HEK293 (cell line): ENCODE measurements at regions not wholly inside any gene's neighbourhood (a gene's known extent, or its start where the extent isn't known, plus 50 kb on each side); places are given as distances from the start of the nearest gene placed in this dataset.

ENCODE experiments used
- CTCF ChIA-PET: fragments of 350-600 bp; formaldehyde crosslinking; extraction: SDS; loops from one replicate; lab custom pipeline; 2021; ENCODE audit warnings: antibody characterized with exemption; lab: Yijun Ruan, JAX
- POLR2A ChIA-PET: fragments of 300-600 bp; formaldehyde crosslinking; extraction: SDS; loops from one replicate; lab custom pipeline; 2020; ENCODE audit warnings: antibody characterized with exemption, inconsistent platforms; lab: Yijun Ruan, JAX
- H3K27ac ChIP-seq: fragments of 200-500 bp; sonication (Bioruptor generic); 2 replicates; pipeline ENCODE4 v1.5.1; 2014; ENCODE audit warnings: low read depth, low read length, control low read depth, inconsistent platforms; ENCODE audit errors: extremely low read depth
- H3K36me3 ChIP-seq, 2 experiments: fragments of 200-500 bp in 1 of 2; sonication (Bioruptor generic) in 1 of 2; 1 replicate in 1 of 2; 2 replicates in 1 of 2; pipeline ENCODE4 v1.5.1; 2014 to 2017; ENCODE audit warnings: inconsistent platforms in 2 of 2, low read length in 2 of 2; ENCODE audit not compliant: control insufficient read depth in 2 of 2, insufficient read depth in 1 of 2
- H3K4me1 ChIP-seq: fragments of 200-500 bp; sonication (Bioruptor generic); 2 replicates; pipeline ENCODE4 v1.5.1; 2014; ENCODE audit warnings: mild to moderate bottlenecking, low read length, inconsistent platforms; ENCODE audit not compliant: control insufficient read depth, insufficient read depth
- H3K4me3 ChIP-seq: 2 replicates; pipeline ENCODE4 v1.5.1; 2011; ENCODE audit warnings: low read depth, mild to moderate bottlenecking, control low read depth, low read length, moderate library complexity
- H3K9me3 ChIP-seq: fragments of 200-500 bp; sonication (Bioruptor generic); 2 replicates; pipeline ENCODE4 v1.5.1; 2014; ENCODE audit warnings: low read depth, low read length, inconsistent platforms; ENCODE audit not compliant: control insufficient read depth, insufficient read depth
- AEBP2 ChIP-seq: fragments of 450-650 bp; formaldehyde crosslinking; IDR thresholded peaks from 2 replicates; pipeline ENCODE4 v1.5.1; 2016; ENCODE audit warnings: missing biosample characterization, missing genetic modification characterization, borderline replicate concordance
- ATF2 ChIP-seq: fragments of 450-650 bp; formaldehyde crosslinking; IDR thresholded peaks from 2 replicates; pipeline ENCODE4 v1.5.1; 2016; ENCODE audit warnings: missing biosample characterization, missing genetic modification characterization, low read depth
- BCL11A ChIP-seq: fragments of 450-650 bp; formaldehyde crosslinking; IDR thresholded peaks from 2 replicates; pipeline ENCODE4 v1.5.1; 2016; ENCODE audit warnings: low read depth, missing biosample characterization, missing genetic modification characterization
- GFI1B ChIP-seq: fragments of 450-650 bp; formaldehyde crosslinking; IDR thresholded peaks from 2 replicates; pipeline ENCODE4 v1.5.1; 2016; ENCODE audit warnings: missing biosample characterization, missing genetic modification characterization
- OSR2 ChIP-seq: fragments of 450-650 bp; formaldehyde crosslinking; IDR thresholded peaks from 2 replicates; pipeline ENCODE4 v1.5.1; 2016; ENCODE audit warnings: missing biosample characterization, missing genetic modification characterization
- RBAK ChIP-seq: fragments of 450-650 bp; formaldehyde crosslinking; IDR thresholded peaks from 2 replicates; pipeline ENCODE4 v1.5.1; 2016; ENCODE audit warnings: missing biosample characterization, missing genetic modification characterization
- SP3 ChIP-seq: fragments of 450-650 bp; formaldehyde crosslinking; IDR thresholded peaks from 2 replicates; pipeline ENCODE4 v1.5.1; 2016; ENCODE audit warnings: missing biosample characterization, missing genetic modification characterization
- ZBTB26 ChIP-seq: fragments of 450-650 bp; formaldehyde crosslinking; optimal IDR thresholded peaks from 2 replicates; pipeline ENCODE3; 2016; ENCODE audit warnings: missing biosample characterization, mild to moderate bottlenecking, missing genetic modification characterization
- ZBTB6 ChIP-seq: fragments of 450-650 bp; formaldehyde crosslinking; IDR thresholded peaks from 2 replicates; pipeline ENCODE4 v1.5.1; 2017; ENCODE audit warnings: missing biosample characterization, missing genetic modification characterization
- ZNF112 ChIP-seq: fragments of 450-650 bp; formaldehyde crosslinking; IDR thresholded peaks from 2 replicates; pipeline ENCODE4 v1.5.0; 2017; ENCODE audit warnings: missing biosample characterization, missing genetic modification characterization
- ZNF121 ChIP-seq: fragments of 450-650 bp; formaldehyde crosslinking; IDR thresholded peaks from 2 replicates; pipeline ENCODE4 v1.5.1; 2016; ENCODE audit warnings: missing biosample characterization, missing genetic modification characterization
- ZNF175 ChIP-seq: fragments of 450-650 bp; formaldehyde crosslinking; IDR thresholded peaks from 2 replicates; pipeline ENCODE4 v1.5.1; 2016; ENCODE audit warnings: missing biosample characterization, missing genetic modification characterization
- ZNF26 ChIP-seq: fragments of 450-650 bp; formaldehyde crosslinking; IDR thresholded peaks from 2 replicates; pipeline ENCODE4 v1.5.1; 2016; ENCODE audit warnings: missing biosample characterization, missing genetic modification characterization
- ZNF280D ChIP-seq: fragments of 450-650 bp; formaldehyde crosslinking; IDR thresholded peaks from 2 replicates; pipeline ENCODE4 v1.5.1; 2016; ENCODE audit warnings: missing biosample characterization, missing genetic modification characterization
- ZNF311 ChIP-seq: fragments of 450-650 bp; formaldehyde crosslinking; IDR thresholded peaks from 2 replicates; pipeline ENCODE4 v1.5.1; 2017; ENCODE audit warnings: missing biosample characterization, missing genetic modification characterization, borderline replicate concordance
- ZNF501 ChIP-seq: fragments of 450-650 bp; formaldehyde crosslinking; IDR thresholded peaks from 2 replicates; pipeline ENCODE4 v1.5.1; 2016; ENCODE audit warnings: missing biosample characterization, missing genetic modification characterization
- ZNF560 ChIP-seq: fragments of 450-650 bp; formaldehyde crosslinking; IDR thresholded peaks from 2 replicates; pipeline ENCODE4 v1.5.1; 2017; ENCODE audit warnings: missing biosample characterization, missing genetic modification characterization, borderline replicate concordance
- ZNF629 ChIP-seq: fragments of 450-650 bp; formaldehyde crosslinking; IDR thresholded peaks from 2 replicates; pipeline ENCODE4 v1.5.1; 2017; ENCODE audit warnings: missing biosample characterization, missing genetic modification characterization
- ZNF701 ChIP-seq: fragments of 450-650 bp; formaldehyde crosslinking; IDR thresholded peaks from 2 replicates; pipeline ENCODE4 v1.5.1; 2016; ENCODE audit warnings: missing biosample characterization, missing genetic modification characterization
- ZSCAN30 ChIP-seq: fragments of 450-650 bp; IDR thresholded peaks from 2 replicates; pipeline ENCODE4 v1.5.1; 2018; ENCODE audit warnings: missing biosample characterization, mild to moderate bottlenecking, missing genetic modification characterization, moderate library complexity

GRCh38 chr15:37701230-37701629, 233.2 kb upstream of the TMCO5A start:
- POLR2A ChIA-PET = no interaction called here
- Histone ChIP-seq H3K4me1 (no peaks in the 10 kb centered on the region), H3K36me3 (no peaks in the 10 kb centered on the region), H3K9me3 (no peaks in the 10 kb centered on the region), H3K4me3 (no peak overlapping the region), H3K27ac (no peak overlapping the region)
- CTCF ChIA-PET = no interaction called here
- no peak for TF ChIP-seq ZNF26
- no peak for TF ChIP-seq ZNF175 (tag by site-specific recombination)
- no peak for TF ChIP-seq ZNF112 (tag by site-specific recombination)
- no peak for TF ChIP-seq SP3
- TF ChIP-seq BCL11A (tag by site-specific recombination) = no peak
- no peak for TF ChIP-seq ZNF501
- no peak for TF ChIP-seq AEBP2 (tag by site-specific recombination)
- TF ChIP-seq ZBTB26 (tag by site-specific recombination) = no peak
- no peak for TF ChIP-seq ZNF629 (tag by site-specific recombination)
- TF ChIP-seq GFI1B (tag by site-specific recombination) = no peak
- TF ChIP-seq ZNF560 = no peak
- no peak for TF ChIP-seq ZNF311 (tag by site-specific recombination)
- no peak for TF ChIP-seq OSR2 (tag by site-specific recombination)
- no peak for TF ChIP-seq ZBTB6
- TF ChIP-seq ZSCAN30 (tag by site-specific recombination) = no peak
- no peak for TF ChIP-seq RBAK (tag by site-specific recombination)
- no peak for TF ChIP-seq ZNF701 (tag by site-specific recombination)
- no peak for TF ChIP-seq ATF2 (tag by site-specific recombination)

GRCh38 chr15:37709669-37710068, 224.8 kb upstream of the TMCO5A start:
- no peaks in the 10 kb centered on the region for H3K4me1 ChIP-seq
- ChIA-PET POLR2A (no interaction called here), CTCF (interaction anchor here (0.6 to 0.8 kb wide), 2 partner anchors 55 to 56 kb away, joined by 3 read pairs; no protein-coding TSS in a partner anchor)
- H3K4me3 ChIP-seq = no peak overlapping the region
- H3K9me3 ChIP-seq = no peaks in the 10 kb centered on the region
- TF ChIP-seq ZNF280D (tag by site-specific recombination) = no peak
- TF ChIP-seq ZNF121 (tag by site-specific recombination) = no peak
- no peak overlapping the region for H3K27ac ChIP-seq
- H3K36me3 ChIP-seq = no peaks in the 10 kb centered on the region
